Liver (tissue), 3 donors: ENCODE measurements at regions not wholly inside any gene's neighbourhood (a gene's known extent, or its start where the extent isn't known, plus 50 kb on each side); places are given as distances from the start of the nearest gene placed in this dataset.
"Not testable (repeated sequence)": the region's sequence is repeated elsewhere in the genome, so short reads cannot be mapped to it uniquely, and the experiment has no call there.

Source experiments
- FOXA1 ChIP-seq: IDR thresholded peaks from 2 replicates; pipeline ENCODE4 v1.6.1; 2016; ENCODE audit warnings: antibody characterized with exemption
- GABPA ChIP-seq, 2 donors: IDR thresholded peaks in 1 of 2; conservative IDR thresholded peaks in 1 of 2; 2 replicates each; pipeline ENCODE4 v1.6.1; 2016; ENCODE audit warnings: antibody characterized with exemption in 2 of 2, mild to moderate bottlenecking in 1 of 2, moderate library complexity in 1 of 2
- JUND ChIP-seq, 2 donors: IDR thresholded peaks; 2 replicates each; pipeline ENCODE4 v1.6.1; 2016; ENCODE audit warnings: antibody characterized with exemption in 2 of 2
- RAD21 ChIP-seq, 2 donors: IDR thresholded peaks; 2 replicates each; pipeline ENCODE4 v1.6.1; 2016; ENCODE audit warnings: antibody characterized with exemption in 2 of 2, mild to moderate bottlenecking in 2 of 2
- TAF1 ChIP-seq: conservative IDR thresholded peaks from 2 replicates; pipeline ENCODE4 v1.6.1; 2016; ENCODE audit warnings: antibody characterized with exemption, mild to moderate bottlenecking
- YY1 ChIP-seq: IDR thresholded peaks from 2 replicates; pipeline ENCODE4 v1.6.1; 2016; ENCODE audit warnings: antibody characterized with exemption, mild to moderate bottlenecking
- TF ChIP-seq, protein P1 (sequence below): fragments of 150-350 bp; IDR thresholded peaks from 2 replicates; pipeline ENCODE4 v1.5.1; 2017; ENCODE audit warnings: improper control_type of control experiment, low read depth, low read length; ENCODE audit not compliant: missing input control
- TF ChIP-seq, protein P2 (sequence below): IDR thresholded peaks from 2 replicates; pipeline ENCODE4 v1.6.1; 2016; ENCODE audit warnings: antibody characterized with exemption
- donor health status: healthy.
- donor health status: healthy.

DNA sequence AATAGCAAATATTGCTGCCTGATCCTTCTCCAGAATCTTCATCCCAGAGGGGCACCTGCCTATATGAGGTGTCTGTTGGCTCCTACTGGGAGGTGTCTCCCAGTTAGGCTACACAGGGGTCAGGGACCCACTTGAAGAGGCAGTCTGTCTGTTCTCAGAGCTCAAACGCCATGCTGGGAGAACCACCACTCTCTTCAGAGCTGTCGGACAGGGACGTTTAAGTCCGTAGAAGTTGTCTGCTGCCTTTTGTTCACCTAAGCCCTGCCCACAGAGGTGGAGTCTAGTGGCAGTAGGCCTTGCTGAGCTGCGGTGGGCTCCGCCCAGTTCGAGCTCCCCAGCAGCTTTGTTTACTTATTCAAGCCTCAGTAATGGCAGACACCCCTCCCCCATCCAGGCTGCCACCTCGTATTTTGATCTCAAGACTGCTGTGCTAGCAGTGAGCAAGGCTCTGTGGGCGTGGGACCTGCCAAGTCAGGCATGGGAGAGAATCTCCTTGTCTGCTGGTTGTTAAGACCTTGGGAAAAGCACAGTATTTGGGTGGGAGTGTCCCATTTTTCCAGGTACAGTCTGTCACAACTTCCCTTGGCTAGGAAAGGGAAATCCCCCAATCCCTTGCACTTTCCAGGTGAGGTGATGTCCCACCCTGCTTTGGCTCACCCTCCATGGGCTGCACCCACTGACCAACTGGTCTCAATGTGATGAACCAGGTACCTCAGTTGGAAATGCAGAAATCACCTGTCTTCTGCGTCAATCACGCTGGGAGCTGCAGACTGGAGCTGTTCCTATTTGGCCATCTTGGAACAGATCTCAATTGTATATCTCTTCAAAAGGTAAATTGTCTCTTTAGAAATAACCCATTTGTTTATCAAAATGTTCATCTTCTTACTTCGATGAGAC lies 87.4 kb upstream of the ITPRID2 start:
- TF ChIP-seq JUND (IDR thresholded peaks at IDR 0.05); GABPA (IDR thresholded peaks at IDR 0.05 in 1 of 2, conservative IDR thresholded peaks at IDR 0.05 in 1 of 2); FOXA1: not testable (repeated sequence)
- TF ChIP-seq, protein P1, sequence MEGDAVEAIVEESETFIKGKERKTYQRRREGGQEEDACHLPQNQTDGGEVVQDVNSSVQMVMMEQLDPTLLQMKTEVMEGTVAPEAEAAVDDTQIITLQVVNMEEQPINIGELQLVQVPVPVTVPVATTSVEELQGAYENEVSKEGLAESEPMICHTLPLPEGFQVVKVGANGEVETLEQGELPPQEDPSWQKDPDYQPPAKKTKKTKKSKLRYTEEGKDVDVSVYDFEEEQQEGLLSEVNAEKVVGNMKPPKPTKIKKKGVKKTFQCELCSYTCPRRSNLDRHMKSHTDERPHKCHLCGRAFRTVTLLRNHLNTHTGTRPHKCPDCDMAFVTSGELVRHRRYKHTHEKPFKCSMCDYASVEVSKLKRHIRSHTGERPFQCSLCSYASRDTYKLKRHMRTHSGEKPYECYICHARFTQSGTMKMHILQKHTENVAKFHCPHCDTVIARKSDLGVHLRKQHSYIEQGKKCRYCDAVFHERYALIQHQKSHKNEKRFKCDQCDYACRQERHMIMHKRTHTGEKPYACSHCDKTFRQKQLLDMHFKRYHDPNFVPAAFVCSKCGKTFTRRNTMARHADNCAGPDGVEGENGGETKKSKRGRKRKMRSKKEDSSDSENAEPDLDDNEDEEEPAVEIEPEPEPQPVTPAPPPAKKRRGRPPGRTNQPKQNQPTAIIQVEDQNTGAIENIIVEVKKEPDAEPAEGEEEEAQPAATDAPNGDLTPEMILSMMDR: not testable (repeated sequence)
- TF ChIP-seq TAF1 (peak; percentile 44), YY1 (peak; percentile 51), RAD21 (IDR thresholded peaks at IDR 0.05) (peak; percentile 17 to 35)
- TF ChIP-seq, protein P2, sequence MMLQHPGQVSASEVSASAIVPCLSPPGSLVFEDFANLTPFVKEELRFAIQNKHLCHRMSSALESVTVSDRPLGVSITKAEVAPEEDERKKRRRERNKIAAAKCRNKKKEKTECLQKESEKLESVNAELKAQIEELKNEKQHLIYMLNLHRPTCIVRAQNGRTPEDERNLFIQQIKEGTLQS: not testable (repeated sequence)
